ENCODE measurements at regions not wholly inside any gene's neighbourhood (a gene's known extent, or its start where the extent isn't known, plus 50 kb on each side); places are given as distances from the start of the nearest gene placed in this dataset.

DNA sequence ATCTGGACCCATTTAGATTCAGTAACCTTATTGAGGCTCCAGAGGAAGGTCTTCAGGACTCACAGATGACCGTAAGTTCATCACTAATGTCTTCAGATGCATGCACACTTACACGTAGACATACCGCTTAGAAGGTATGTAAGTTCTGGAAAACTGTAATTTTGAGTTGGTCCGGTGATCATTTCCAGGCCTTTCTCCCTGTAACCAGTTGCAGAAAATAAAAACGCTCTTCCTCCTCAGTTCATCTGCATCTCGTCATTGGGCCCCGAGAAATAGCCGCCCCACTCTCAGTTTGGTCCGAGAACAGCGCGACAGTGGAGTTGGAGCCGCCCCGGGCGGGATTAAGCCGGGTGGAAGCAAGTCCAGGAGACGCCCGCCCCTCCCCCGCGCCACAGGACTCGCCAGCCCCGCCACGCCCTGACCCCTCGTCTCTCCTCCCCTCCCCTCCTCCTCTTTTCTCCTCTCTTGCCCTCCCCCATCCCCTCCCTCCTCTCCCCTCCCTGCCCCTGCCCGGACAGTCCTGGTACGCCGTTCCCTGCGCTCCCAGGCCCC lies 83.7 kb downstream of the TNFAIP2 start:
- no peak for DNase-seq (ENCODE audit: low read depth, low spot score)

DNA sequence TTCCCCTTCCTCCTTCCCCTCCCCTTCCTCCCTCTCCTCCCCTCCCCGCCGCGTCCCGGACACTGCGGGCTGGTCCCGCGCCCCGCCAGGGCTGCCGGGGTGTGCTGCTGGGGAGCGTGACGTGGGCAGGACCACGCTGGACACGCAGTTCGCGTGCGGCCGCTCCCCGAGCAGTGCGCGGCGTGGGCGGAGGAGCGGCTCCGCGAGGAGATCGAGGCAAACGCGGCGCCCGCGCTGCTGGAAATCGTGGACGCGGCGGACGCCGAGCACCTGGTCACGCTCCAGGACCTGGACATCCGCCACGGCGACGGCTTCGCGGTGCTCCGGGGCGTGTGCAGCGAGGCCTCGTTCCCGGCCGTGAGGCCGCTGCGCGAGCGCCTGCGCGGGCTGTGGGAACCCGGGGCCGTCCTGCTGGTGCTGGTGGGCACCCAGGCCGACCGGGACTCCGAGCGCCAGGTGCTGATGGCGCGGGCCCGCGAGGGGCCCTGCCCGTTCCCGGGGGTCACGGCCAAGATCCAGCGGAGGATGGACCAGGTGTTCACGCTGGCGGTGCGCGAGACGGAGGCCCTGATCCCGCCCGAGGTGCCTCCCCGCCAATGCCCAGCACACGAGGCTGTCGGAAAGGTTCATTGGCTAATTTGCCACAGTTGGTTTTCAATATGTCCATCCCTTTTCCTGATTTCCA lies 84.3 kb downstream of the TNFAIP2 start:
- DNase-seq (ENCODE audit: low read depth, low spot score) = no peak

DNA sequence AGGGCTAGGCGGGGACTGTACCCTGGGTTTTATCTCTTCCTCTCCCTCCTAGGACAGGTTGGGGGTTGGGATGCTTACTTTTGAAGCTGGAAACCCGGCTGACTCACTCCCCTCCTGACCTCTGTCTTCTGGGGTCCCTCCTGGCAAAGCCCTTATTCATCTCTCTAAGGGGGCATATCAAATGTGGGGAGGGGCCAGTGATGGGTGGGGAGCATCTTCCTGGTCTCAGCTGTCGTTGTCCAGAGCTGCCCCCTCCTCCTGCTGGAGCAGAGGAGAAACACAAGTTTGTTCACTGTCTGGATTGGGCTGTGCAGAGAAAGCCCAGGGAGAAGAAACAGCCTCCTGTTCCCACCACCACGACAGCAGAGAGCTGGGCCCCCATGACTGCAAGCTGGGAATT lies 85.8 kb downstream of the TNFAIP2 start:
- DNase-seq (ENCODE audit: low read depth, low spot score) = no peak

DNA sequence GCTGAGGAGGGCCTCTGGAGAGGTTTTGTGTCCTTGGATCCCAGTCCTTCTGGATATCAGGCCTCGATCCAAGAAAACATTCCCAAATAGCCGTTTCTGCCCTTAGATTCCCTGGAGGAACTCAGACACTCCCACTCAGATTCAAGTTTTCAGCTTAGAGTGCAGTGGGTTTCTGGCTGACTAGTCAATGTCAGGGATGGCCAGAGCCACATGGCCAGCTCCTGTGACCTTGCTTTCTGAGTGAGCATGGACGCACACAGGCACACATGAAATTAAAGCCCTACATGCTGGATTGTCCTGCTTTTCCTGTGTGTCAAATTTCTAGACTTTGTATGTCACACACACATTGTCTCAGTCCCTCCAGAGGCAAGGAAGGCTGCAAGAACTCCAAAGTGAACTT lies 86.2 kb downstream of the TNFAIP2 start:
- DNase-seq (ENCODE audit: low read depth, low spot score) = no peak

DNA sequence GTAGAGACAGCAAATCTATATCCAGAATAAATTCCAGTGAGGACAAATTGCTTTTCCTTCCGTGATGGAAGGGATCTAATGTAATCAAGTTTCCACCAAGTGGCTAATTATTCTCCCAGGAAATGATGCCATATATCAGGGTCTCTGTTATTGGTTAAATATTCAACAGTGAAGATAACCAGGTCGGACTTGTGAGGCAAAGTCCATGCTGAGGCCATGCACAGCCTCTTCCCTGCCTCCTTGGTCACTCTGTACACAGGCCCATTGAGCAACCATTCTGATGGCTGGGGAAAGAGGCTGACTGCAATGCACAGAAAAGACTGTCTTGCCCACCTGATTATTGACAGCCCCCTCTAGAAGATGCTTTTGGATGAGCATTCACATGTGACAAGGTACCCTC lies 90.1 kb downstream of the TNFAIP2 start:
- DNase-seq (ENCODE audit: low read depth, low spot score) = no peak

DNA sequence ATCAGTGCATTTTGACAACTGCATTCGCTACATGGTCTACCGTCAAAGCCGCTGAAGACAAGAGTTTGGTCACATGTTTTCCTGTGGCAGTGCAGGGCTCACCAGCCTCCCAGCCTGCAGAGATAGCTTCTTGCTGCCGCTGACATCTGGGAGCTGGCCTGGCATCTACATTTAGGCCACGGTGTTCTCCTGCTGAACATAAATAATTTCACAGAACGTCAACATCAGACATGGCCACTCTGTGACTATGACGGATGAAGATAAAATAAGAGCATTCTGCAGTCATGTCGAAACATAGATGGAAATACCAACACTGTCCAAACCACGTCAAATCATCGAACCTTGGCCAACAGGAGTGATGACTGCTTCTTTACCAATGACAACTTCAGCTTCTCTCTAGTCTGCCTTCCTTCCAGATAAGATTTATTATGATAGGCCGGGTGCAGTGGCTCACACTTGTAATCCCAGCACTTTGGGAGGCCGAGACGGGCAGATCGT lies 91.2 kb downstream of the TNFAIP2 start:
- no peak for DNase-seq (ENCODE audit: low read depth, low spot score)

DNA sequence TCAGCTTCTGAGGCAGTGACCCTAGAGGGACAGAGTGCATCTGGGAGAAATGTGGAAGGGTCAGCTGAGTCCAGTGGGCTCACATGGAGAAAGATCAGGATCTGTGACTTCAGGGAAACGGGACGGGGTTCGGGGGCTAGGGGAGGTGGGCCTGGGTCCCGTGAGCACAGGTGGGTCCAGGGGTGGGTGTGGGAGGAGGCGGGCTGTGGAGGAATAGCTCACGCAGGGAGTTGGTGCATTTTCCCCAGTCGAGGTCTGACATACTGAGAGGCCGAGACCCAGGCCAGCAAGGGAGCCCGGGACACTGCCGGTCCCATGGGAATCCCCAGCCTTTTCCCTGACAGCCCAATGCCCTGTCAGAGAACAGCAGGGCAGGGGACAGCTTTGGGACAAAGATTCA lies 93.1 kb downstream of the TNFAIP2 start:
- DNase-seq (ENCODE audit: low read depth, low spot score) = no peak

DNA sequence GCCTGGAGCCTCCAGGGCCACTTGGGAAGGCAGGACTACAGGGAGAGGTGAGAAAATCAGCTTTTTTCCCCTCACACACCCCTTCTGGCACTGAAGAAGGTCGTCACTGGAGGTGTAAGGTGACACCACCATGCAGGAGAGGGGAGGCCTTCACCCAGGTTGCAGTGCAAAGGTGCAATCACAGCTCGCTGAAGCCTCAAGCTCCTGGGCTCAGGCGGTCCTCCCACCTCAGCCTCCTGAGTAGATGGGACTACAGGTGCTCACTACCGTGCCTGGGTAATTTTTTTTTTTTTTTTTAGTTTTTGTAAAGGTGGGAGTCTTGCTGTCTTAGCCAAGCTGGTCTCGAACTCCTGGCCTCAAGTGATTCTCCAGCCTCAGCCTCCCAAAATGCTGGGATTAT lies 93.6 kb downstream of the TNFAIP2 start:
- no peak for DNase-seq (ENCODE audit: low read depth, low spot score)

DNA sequence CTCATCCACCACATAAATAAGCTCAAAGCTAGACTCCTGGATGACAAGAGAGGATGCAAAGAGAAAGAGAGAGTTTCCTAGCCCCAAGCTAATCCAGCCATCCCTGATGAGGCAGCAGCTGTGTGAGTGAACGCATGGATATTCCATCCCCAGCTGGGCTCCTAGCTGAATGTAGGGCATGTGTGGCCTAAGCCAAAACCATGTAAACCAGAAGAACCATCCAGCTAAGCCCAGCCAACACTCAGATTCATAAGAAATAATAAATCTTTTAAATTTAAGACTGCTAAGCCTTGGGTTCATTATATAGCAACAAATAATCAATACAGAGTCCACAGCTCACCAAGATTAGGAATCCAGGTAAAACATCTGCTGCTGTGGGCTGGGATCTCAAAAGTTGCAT lies 94.3 kb downstream of the TNFAIP2 start:
- no peak for DNase-seq (ENCODE audit: low read depth, low spot score)

DNA sequence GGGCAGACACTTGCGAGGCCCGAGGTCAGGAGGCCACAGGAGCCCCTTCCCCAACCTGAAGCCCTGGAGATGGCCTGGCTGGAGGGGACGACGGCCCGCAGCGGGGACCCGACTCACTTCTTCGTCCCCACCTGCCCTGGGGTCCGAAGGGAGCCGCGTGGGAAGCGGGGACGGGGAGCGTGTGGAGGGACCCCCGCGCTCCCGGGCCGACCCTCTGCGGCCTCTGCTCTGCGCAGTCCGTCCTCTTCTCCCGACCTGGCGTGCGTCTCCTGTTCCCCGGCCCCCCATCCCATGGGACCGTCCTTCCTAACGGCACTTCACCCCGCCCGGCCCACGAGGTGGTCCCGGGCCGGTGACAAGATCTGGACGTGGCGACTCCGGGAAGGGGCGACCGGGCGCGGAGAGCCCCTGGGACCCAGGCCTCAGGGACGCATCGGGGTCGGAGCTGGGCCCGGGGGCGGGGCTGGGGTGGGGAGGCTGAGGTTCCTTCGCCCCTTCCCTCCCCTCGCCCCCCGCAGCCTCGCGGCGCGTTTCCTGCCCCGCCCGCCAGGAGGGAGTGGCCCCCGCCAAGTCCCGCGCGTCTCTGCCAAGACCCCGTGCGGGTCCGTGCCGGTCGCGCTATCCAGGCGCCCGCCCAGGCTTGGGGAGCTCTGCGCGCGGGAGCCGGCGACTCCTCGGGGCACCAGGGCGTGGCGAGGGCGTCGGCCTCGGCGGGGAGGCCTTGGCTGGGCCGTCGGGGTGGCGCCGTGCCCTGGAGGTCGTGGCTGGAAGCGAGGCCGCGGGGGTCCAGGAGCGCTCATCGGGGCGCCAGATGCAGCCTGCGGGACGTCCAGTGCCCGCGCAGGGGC lies 97.1 kb downstream of the TNFAIP2 start:
- no peak for DNase-seq (ENCODE audit: low read depth, low spot score)

DNA sequence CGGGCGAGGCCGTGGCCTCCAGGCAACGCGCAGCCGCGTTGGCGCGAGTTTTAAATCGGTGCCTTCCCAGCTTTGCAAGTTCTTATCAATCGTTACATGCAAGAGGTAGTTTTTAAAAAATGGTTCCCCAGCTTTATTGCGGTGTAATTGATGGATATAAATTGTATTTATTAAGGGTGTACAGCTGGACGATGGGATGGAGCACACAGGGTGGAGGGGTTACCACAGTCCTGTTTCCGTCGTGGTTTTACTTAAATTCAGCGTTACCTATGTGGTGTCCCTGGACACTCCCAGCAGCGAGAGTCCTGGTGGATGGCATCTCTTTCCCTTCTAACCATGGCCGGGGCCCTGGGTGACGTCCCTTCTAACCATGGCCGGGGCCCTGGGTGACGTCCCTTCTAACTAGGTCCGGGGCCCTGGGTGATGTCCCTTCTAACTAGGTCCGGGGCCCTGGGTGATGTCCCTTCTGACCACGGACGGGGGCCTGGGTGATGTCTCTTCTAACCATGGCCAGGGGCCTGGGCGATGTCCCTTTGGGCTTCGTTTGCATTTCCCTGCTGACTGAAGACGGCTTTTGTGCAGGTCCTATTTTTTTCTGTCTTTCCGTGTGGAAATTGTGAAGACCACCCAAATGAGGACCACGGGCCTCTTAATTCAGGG lies 97.9 kb downstream of the TNFAIP2 start:
- DNase-seq (ENCODE audit: low read depth, low spot score) = no peak

DNA sequence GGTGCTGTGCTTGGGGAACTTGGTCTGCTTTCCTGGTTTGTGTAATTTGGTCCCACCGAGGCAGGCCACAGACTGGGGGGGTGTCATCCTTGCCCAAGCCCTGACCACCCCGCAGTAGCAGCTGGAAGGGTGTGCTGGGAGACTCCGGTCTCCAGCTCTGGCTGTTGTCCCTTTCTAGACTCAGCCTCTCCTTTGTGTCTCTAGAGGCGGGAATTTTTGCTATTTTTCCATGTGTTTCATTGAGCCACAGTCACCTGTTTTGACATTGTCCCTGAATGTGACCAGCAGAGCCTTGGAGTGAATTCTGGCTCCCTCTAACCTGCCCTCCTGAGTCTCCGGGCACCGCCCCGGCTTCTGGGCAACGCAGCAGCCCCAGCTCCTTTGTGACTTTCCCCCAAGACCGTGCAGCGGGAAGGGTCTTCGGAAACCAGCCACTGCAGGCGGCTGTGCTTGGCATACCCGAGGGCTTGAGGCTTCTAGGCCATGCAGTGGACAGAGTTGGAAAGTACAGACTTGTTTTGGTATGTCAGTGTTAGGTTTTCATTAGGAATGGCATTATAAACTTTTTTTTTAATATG lies 98.6 kb downstream of the TNFAIP2 start:
- no peak for DNase-seq (ENCODE audit: low read depth, low spot score)

DNA sequence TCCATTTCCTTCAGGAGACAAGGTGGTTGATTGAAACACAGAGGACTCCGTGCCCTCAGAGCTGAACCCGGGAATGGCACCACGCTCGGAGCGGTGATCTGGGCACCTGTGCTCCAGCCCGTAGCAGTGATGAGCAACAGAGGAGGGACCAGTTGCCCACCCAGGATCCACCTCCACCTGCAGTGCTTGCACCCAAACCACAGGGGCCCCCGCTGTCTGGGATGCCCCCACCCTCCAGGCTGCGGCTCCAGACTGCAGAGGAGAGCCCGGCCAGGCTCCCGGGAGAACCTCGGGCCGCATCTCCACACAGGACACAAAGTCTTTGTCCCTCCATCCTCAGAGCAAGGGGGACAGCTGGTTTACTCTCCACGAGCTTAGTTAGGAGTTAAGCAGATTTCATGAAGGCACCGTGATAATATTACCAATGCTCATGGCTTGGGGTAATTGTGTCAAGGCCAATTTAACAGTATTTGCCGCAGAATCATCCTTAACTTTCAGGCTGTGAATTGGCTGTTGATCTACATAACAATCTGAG lies 100.6 kb downstream of the TNFAIP2 start:
- no peak for DNase-seq (ENCODE audit: low read depth, low spot score)

DNA sequence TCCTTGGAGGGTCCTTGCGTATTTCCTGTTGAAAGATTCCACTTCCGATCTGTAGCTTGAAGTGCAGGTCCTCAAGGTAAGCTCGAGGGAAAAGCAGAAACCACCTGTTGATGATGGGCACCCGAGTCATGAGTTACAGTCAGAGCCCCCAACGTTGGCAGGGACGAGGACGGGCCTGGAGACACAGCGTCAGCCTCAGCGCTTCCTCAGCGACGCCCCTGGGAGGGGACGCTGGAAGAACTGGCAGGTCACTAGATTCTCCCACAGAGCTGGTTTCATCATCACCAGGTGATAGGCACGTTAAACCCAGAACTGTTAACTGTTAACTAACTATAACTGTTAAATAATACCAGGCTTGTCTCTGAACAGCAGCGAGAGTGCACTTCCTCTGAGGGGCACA lies 101.8 kb downstream of the TNFAIP2 start:
- DNase-seq (ENCODE audit: low read depth, low spot score) = no peak

DNA sequence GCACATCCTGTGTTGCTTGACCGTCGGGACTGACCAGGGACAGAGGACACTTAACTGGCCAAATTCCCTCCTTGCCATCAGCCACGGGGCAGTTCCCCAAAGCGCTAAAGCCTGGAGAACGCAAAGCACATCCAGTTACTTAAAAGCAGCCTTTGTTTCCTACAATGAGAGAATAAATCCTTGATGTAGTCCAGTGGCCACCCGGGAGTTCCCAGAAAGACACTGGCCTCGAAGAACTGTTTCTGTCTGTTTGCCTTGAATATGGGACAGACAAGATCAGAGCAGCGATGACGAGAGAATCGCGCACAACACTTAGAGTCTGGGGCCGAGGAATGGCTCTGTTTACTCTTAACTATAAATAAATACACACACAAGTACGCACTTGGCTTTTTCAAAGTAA lies 102.2 kb downstream of the TNFAIP2 start:
- DNase-seq (ENCODE audit: low read depth, low spot score) = no peak

DNA sequence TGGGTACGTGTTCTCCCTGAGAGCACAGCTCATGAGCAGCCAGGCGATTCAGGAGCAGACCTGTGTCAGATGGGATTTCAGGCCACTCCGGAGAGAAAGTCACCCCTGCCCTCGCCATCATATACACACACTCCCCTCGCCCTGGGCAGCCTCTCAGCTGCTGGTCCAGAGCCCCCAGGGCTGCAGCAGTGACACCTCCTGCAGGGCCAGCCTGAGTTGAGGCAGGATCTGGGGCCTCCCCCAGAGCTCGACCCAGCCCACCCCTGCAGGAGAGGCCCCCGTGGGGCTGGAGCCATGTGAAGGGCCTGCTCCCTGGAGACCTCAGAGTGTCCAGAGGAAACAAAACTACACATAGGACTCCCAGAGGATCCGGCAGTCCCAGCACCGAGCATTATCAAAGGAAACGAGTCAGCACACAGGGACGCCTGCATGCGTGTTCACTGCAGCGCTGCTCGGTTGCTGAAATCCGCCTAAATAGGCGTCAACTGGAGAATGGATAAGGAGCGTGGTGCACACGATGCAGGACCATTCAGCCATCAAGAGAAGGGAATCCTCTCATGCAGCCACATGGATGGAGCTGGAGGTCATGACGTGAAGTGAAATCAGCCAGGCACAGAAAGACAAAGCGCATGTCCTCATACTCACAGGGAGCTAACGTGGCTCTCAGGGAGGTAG lies 104.0 kb downstream of the TNFAIP2 start:
- no peak for DNase-seq (ENCODE audit: low read depth, low spot score)

DNA sequence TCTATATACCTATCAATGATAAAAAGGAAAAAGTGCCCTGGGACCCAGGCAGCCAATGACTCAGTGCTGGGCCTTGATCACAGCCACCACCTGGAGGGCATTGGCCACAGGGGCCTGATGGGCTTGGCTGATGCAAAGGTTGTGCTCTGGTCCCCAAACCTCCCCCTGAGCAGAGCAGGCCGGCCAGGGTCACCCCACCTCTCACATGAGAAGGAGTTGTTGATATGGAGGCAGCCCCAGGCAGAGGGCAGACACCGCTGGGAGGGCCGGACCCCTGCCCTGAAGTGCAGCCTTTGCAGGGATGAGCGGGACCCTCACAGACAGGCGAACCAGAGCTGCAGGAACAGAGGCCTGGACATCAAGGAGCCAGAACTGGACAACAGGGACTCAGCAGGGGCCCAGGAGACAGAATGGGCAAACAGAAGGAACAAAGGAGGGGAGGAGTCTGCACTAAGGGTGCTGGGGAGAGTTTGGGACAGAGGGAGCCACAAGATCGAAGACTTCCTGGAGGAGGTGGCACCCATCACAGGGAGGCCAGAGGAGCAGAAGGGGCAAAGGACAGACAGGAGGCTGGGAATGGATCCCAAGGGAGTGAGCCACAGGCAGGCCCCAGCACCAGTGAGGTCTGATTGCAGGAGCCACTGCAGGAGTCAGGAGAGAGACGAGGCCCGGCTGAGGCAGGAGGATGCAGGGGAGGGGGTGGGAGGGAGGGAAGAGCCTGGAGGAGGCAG lies 105.0 kb downstream of the TNFAIP2 start:
- DNase-seq (ENCODE audit: low read depth, low spot score) = no peak

DNA sequence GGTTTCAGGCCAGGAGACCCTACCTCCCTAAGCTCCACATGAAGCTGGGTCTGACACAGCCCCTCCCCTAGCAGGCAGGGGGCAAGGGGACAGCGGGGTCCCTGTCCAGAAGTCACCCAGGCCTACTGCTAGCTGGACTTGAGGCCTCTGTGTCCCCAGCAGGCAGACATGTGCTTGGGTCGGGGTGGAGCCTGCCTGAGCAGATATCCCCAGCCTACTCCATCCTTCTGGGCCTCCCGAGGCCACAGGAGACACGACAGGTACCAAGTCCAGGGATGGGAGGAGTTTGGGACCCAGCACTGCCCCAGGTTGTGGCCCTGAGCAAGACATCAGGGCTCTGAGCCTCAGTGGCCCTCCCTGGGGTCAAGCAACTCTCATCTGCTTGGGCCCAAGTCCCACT lies 105.2 kb upstream of the EIF5 start:
- no peak for DNase-seq (ENCODE audit: low read depth, low spot score)

DNA sequence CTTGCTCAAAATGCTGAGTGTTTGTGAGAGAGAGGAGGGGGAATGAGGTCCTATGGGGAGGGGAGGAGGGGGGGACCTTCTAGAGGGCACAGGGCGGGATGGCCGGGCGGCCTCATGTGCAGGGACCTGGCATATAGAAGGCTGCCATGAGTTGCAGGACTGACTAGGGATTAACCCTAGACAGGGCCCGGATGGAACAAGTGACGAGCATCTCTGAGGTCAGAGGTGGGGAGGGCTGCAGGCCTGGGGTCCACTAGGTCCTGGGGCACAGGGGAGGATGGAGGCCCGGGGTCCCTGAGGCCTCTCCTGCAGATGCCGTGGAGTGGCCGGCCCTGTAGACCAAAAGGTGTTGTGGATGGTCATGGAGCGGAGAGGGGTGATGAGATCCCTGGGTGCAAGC lies 104.0 kb upstream of the EIF5 start:
- DNase-seq (ENCODE audit: low read depth, low spot score) = no peak

DNA sequence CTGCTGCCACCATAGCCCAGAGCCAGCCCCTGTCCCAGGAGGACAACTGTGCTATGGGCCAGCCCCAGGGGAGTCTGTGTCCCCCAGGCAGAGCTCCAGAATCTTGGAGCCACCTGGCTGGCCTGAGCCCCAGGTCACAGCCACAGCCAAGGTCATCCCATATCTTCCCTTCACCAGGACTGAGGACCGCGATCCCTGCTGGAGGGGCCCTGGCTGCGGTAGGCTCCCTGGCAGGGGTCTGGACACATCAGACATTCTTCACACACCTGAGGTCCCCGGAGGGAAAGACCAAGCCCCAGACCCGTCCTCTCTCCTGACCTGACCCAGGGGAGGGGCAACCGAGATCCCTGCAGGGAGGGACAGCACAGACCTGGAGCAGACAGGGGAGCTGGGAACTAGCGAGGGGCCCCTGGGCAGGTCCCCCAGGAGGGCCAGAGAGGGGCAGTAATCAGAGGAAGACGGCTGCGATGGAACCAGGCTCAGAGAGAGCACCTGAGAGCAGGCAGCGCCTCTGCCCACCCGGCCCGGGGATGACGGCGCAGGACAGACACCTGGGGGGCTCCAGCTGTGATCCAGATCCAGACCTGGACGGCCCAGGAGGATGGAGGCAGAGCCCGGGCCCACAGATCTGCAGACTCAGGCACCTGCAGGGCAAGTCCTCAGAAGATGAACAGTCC lies 103.2 kb upstream of the EIF5 start:
- DNase-seq (ENCODE audit: low read depth, low spot score) = no peak
